ENCODE measurements at regions not wholly inside any gene's neighbourhood (a gene's known extent, or its start where the extent isn't known, plus 50 kb on each side); places are given as distances from the start of the nearest gene placed in this dataset.
A peak's percentile ranks its signal among the peaks of the same experiment; 100 is the strongest.

GRCh38 chr18:2059336-2059735, 512.0 kb downstream of the METTL4 start:
- no peak for FAIRE-seq

GRCh38 chr18:2060086-2060485, 511.2 kb downstream of the METTL4 start:
- FAIRE-seq (no peak), DNase-seq (ENCODE audit: insufficient read length, low spot score) (no peak)

More at GRCh38 chr18:2059336-2059735, 512.0 kb downstream of the METTL4 start:
- no peak for DNase-seq (ENCODE audit: insufficient read length, low spot score)

- DNase-seq (ENCODE audit: insufficient read length, low spot score) (no peak), FAIRE-seq (no peak)
Measured at GRCh38 chr18:2070631-2071030, 500.7 kb downstream of the METTL4 start.

- no peak for DNase-seq (ENCODE audit: insufficient read length, low spot score)
- no peak for FAIRE-seq
Measured at GRCh38 chr18:2075499-2075898, 495.8 kb downstream of the METTL4 start.

GRCh38 chr18:2082676-2083075, 488.6 kb downstream of the METTL4 start:
- DNase-seq (ENCODE audit: insufficient read length, low spot score) (no peak), FAIRE-seq (no peak)

- DNase-seq (ENCODE audit: insufficient read length, low spot score): no peak
Measured at GRCh38 chr18:2083691-2084090, 487.6 kb downstream of the METTL4 start.

GRCh38 chr18:2086439-2086838, 484.9 kb downstream of the METTL4 start:
- DNase-seq (ENCODE audit: insufficient read length, low spot score) (no peak), FAIRE-seq (no peak)

More at GRCh38 chr18:2083691-2084090, 487.6 kb downstream of the METTL4 start:
- no peak for FAIRE-seq

DNA sequence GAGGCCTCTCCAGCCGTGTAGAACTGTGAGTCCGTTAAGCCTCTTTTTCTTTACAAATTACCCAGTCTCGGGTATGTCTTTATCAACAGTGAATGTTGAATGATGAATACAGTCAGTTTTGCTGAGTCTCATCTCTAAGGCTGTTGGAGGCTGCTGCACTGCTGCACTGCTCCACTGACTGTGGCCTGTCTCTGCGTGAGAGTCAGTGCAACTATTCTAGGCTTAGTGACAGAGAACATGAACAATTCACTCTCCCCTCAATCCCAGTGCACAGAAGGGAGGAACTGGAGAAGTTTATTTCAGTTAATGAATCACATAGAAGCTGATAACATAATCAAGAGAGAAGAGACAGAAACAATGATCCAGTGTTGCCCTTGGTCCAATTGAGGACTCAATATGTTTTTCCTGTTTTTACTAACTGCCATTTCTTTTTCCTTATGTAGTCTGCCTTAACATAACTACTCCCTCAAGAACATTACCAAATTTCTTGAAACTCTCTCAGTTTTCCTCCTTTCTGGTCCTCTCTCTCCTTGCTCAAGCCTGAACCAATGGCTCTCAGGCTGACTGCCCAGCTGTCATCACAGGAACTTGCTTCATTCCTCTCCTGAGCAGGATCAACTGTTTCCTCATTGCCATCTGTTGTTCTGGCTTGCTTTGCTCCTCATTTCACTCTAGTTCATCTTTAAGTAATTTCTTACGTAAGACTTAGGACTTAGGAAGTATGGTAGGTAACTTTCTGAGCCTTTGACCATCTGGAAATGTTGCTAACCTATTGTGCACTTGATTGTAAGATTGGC, 483.2 kb downstream of the METTL4 start:
- DNase-seq (ENCODE audit: insufficient read length, low spot score): no peak
- FAIRE-seq: peak; percentile 46

DNA sequence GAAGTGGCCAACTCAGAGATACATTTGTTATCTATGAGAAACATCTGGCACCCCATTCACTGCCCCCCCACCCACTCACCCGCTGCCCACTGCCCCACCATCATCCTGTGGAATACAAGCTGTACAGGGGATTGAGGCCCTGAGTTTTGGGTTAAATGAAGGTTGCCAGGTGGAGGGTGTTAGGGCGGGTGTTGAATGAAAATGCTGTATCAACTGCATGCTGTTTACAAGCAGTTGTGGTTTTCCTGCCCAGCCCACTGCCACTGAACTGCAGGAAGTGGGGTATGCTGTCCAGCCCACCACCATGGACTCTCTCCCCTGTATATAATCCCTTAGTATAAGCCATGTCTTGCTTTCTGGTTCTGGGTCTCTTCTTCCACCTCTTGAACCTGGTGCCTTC, 481.9 kb downstream of the METTL4 start:
- FAIRE-seq: no peak
- no peak for DNase-seq (ENCODE audit: insufficient read length, low spot score)

- no peak for FAIRE-seq
- no peak for DNase-seq (ENCODE audit: insufficient read length, low spot score)
Measured at GRCh38 chr18:2091937-2092336, 479.4 kb downstream of the METTL4 start.

DNA sequence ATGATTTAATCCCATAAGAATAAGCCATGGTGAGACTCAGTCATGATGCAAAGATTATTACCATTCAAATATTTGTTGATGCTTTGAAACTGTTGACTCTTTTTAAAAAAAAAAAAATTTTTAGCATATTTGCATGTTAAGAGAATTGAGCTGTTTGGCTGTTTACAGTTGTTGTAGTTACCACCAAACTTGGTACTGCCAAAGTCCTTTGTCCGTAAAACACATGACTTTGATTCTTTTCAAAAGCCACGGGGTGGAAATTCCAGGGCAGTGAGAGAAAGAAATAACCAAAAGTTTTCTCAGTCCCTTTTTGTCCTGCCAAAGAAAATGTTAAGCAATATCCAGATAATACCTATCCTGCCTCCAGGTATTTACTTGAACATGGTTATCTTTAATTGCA, 474.8 kb downstream of the METTL4 start:
- DNase-seq (ENCODE audit: insufficient read length, low spot score) (no peak), FAIRE-seq (no peak)

DNA sequence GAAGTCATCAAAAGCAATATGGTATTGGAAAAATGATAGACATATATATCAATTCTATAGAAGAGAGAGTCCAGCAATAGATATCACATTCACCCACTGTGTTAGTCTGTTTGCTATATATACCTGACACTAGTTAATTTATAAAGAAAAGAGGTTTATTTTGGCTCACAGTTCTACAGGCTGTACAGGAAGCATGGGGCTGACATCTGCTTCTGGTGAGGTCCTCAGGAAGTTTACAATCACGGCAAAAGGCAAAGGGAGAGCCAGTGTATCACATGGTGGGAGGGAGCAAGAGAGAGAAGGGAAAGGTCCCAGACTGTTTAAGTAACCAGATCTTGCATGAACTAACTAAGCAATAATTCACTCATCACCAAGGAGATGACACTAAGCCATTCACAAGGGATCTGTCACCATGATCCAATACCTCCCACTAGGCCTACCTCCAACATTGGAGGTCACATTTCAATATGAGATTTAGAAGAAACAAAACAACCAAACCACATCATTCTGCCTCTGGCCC, 470.6 kb downstream of the METTL4 start:
- FAIRE-seq: no peak

DNA sequence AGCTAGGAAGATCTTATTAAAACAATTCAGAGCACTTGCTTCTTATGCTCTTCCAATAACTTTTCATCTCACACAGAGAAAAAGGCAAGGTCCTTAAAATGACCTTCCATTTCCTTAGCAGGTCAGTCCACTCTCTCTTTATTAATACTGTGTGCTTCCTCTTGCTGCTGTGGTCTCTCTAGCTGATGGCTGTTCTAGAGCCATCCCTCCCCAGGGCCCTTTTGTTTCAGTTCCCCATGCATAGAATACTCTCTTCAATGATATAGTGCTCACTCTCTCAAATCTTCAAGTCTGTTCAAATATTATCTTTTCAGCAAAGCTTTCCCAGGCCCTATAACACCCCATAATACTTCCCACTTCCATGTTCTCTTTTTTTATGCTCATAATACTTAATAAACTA, 469.3 kb downstream of the METTL4 start:
- DNase-seq (ENCODE audit: insufficient read length, low spot score): no peak
- FAIRE-seq: no peak

More for the DNA sequence above, 470.6 kb downstream of the METTL4 start:
- DNase-seq (ENCODE audit: insufficient read length, low spot score): no peak

DNA sequence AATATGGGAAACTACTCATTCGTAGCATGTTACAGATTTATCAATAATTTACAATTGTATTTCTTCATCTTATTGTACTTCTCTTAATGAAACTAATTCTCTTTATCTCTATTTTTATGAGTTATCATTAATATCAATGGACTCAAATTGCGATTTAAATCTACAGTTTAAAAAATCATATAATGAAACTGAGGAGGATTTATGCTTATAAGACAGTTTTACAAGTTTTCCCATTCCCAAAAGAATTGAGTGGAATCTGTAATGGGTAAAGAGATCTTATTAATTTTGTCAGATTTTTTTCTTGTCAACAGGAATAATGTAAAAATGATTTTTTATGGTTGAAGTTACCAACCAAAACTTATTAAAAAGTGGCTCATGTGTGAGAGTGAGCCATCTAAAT, 468.0 kb downstream of the METTL4 start:
- no peak for DNase-seq (ENCODE audit: insufficient read length, low spot score)
- FAIRE-seq: no peak

- FAIRE-seq (peak; percentile 63), DNase-seq (ENCODE audit: insufficient read length, low spot score) (peak; percentile 50)
Measured at GRCh38 chr18:2104620-2105462, 466.5 kb downstream of the METTL4 start.

- FAIRE-seq (no peak), DNase-seq (ENCODE audit: insufficient read length, low spot score) (no peak)
Measured at GRCh38 chr18:2108591-2108990, 462.7 kb downstream of the METTL4 start.

GRCh38 chr18:2111456-2111855, 459.8 kb downstream of the METTL4 start:
- FAIRE-seq: no peak

DNA sequence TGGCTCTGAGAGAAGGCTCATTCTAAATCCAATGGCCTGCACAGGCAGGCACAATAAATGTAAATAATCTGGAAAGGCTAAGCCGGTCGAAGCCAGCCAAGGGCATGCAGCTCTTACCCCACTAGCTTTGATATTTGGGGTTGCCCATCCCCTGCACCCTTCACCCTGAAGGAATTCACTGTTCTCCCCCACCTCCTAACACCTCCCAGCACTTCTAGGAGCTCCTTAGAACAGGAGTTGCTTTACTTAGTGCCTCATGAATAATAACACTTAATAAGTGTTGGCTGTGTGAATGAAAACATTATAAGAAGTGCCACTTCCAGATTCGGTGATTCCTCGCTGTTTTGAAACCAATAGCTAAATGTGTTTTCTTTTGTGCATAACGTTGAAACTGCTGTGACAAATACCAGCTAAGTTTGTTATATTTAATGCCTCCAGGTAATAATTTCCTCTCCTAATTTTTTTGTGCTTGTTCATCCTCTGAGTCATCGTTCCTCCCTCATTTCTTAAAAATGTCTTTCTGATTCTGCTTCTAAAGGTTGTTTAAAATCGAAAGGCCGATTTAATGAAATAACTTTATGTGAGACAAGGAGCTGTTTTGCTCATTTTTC, 458.8 kb downstream of the METTL4 start:
- FAIRE-seq (no peak), DNase-seq (ENCODE audit: insufficient read length, low spot score) (no peak)

More at GRCh38 chr18:2111456-2111855, 459.8 kb downstream of the METTL4 start:
- DNase-seq (ENCODE audit: insufficient read length, low spot score): peak; percentile 17

GRCh38 chr18:2114289-2114688, 457.0 kb downstream of the METTL4 start:
- FAIRE-seq (no peak), DNase-seq (ENCODE audit: insufficient read length, low spot score) (no peak)

DNA sequence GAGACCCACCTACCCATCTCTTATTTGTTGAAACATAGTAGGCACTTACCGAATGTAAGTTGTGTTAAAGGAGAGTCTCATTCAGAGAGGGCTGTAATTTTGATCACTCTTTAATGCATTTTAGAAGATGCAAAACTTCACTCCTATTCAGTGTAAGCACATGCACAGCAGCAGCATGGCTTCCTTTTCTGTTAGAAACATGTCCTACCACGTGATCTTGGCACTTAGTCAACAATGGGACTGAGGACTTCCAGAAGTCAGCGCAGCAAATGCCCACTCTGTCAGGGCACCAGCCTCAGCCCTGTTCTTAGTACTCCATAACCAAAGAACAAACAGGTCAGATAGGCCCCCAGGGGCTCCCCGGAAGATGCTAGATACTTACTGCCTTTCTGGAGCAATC, 456.5 kb downstream of the METTL4 start:
- DNase-seq (ENCODE audit: insufficient read length, low spot score): no peak

GRCh38 chr18:2121224-2121623, 450.1 kb downstream of the METTL4 start:
- DNase-seq (ENCODE audit: insufficient read length, low spot score) (no peak), FAIRE-seq (no peak)

More for the DNA sequence above, 456.5 kb downstream of the METTL4 start:
- no peak for FAIRE-seq
